ENCODE measurements at regions not wholly inside any gene's neighbourhood (a gene's known extent, or its start where the extent isn't known, plus 50 kb on each side); places are given as distances from the start of the nearest gene placed in this dataset.
"Not testable (repeated sequence)": the region's sequence is repeated elsewhere in the genome, so short reads cannot be mapped to it uniquely, and the experiment has no call there.

GRCh38 chr11:122405547-122406341, 249.8 kb upstream of the UBASH3B start:
- Histone ChIP-seq H3K27me3 (ENCODE audit: control insufficient read depth in 2 of 2, insufficient read depth in 2 of 2, low read length in 2 of 2) (no peaks in the 10 kb centered on the region), H3K27ac (ENCODE audit: low read depth in 2 of 2, low read length in 2 of 2) (no peak overlapping the region), H3K9ac (ENCODE audit: low read depth in 1 of 2, low read length in 2 of 2) (no peak overlapping the region), H3K9me3 (ENCODE audit: control insufficient read depth in 2 of 2, low read length in 2 of 2) (no peaks in the 10 kb centered on the region), H3K36me3 (ENCODE audit: control insufficient read depth in 2 of 2, insufficient read depth in 2 of 2, low read length in 2 of 2) (no peaks in the 10 kb centered on the region), H3K4me3 (ENCODE audit: low read length in 2 of 2) (no peak overlapping the region), H3K4me1 (ENCODE audit: control insufficient read depth in 2 of 2, insufficient read depth in 2 of 2, low read length in 2 of 2) (no peaks in the 10 kb centered on the region)

GRCh38 chr11:122404571-122404970, 251.0 kb upstream of the UBASH3B start:
- H3K27ac ChIP-seq (ENCODE audit: low read depth in 2 of 2, low read length in 2 of 2) = no peak overlapping the region
- no peak overlapping the region for H3K9ac ChIP-seq (ENCODE audit: low read depth in 1 of 2, low read length in 2 of 2)
- H3K4me1 ChIP-seq (ENCODE audit: control insufficient read depth in 2 of 2, insufficient read depth in 2 of 2, low read length in 2 of 2) = no peaks in the 10 kb centered on the region
- H3K4me3 ChIP-seq (ENCODE audit: low read length in 2 of 2) = no peak overlapping the region
- no peaks in the 10 kb centered on the region for H3K36me3 ChIP-seq (ENCODE audit: control insufficient read depth in 2 of 2, insufficient read depth in 2 of 2, low read length in 2 of 2)
- H3K27me3 ChIP-seq (ENCODE audit: control insufficient read depth in 2 of 2, insufficient read depth in 2 of 2, low read length in 2 of 2) = no peaks in the 10 kb centered on the region
- no peaks in the 10 kb centered on the region for H3K9me3 ChIP-seq (ENCODE audit: control insufficient read depth in 2 of 2, low read length in 2 of 2)

- not testable (repeated sequence) for H3K4me1 ChIP-seq (ENCODE audit: control insufficient read depth in 2 of 2, insufficient read depth in 2 of 2, low read length in 2 of 2); H3K27me3 ChIP-seq (ENCODE audit: control insufficient read depth in 2 of 2, insufficient read depth in 2 of 2, low read length in 2 of 2); H3K4me3 ChIP-seq (ENCODE audit: low read length in 2 of 2); H3K9ac ChIP-seq (ENCODE audit: low read depth in 1 of 2, low read length in 2 of 2); H3K9me3 ChIP-seq (ENCODE audit: control insufficient read depth in 2 of 2, low read length in 2 of 2); H3K27ac ChIP-seq (ENCODE audit: low read depth in 2 of 2, low read length in 2 of 2); H3K36me3 ChIP-seq (ENCODE audit: control insufficient read depth in 2 of 2, insufficient read depth in 2 of 2, low read length in 2 of 2)
These were observed 253.9 kb upstream of the UBASH3B start for GRCh38 chr11:122401581-122401980.

- H3K36me3 ChIP-seq (ENCODE audit: control insufficient read depth in 2 of 2, insufficient read depth in 2 of 2, low read length in 2 of 2) = no peaks in the 10 kb centered on the region
- H3K27me3 ChIP-seq (ENCODE audit: control insufficient read depth in 2 of 2, insufficient read depth in 2 of 2, low read length in 2 of 2) = no peaks in the 10 kb centered on the region
- H3K9me3 ChIP-seq (ENCODE audit: control insufficient read depth in 2 of 2, low read length in 2 of 2) = no peaks in the 10 kb centered on the region
- no peak overlapping the region for H3K4me3 ChIP-seq (ENCODE audit: low read length in 2 of 2)
- no peaks in the 10 kb centered on the region for H3K4me1 ChIP-seq (ENCODE audit: control insufficient read depth in 2 of 2, insufficient read depth in 2 of 2, low read length in 2 of 2)
- H3K9ac ChIP-seq (ENCODE audit: low read depth in 1 of 2, low read length in 2 of 2) = no peak overlapping the region
- no peak overlapping the region for H3K27ac ChIP-seq (ENCODE audit: low read depth in 2 of 2, low read length in 2 of 2)
These were observed 256.1 kb upstream of the UBASH3B start for GRCh38 chr11:122399375-122399774.

- Histone ChIP-seq H3K27me3 (ENCODE audit: control insufficient read depth in 2 of 2, insufficient read depth in 2 of 2, low read length in 2 of 2) (no peaks in the 10 kb centered on the region), H3K27ac (ENCODE audit: low read depth in 2 of 2, low read length in 2 of 2) (no peak overlapping the region), H3K9ac (ENCODE audit: low read depth in 1 of 2, low read length in 2 of 2) (no peak overlapping the region), H3K4me1 (ENCODE audit: control insufficient read depth in 2 of 2, insufficient read depth in 2 of 2, low read length in 2 of 2) (no peaks in the 10 kb centered on the region), H3K4me3 (ENCODE audit: low read length in 2 of 2) (no peak overlapping the region), H3K36me3 (ENCODE audit: control insufficient read depth in 2 of 2, insufficient read depth in 2 of 2, low read length in 2 of 2) (no peaks in the 10 kb centered on the region), H3K9me3 (ENCODE audit: control insufficient read depth in 2 of 2, low read length in 2 of 2) (no peaks in the 10 kb centered on the region)
These were observed 256.7 kb upstream of the UBASH3B start for GRCh38 chr11:122398851-122399250.

GRCh38 chr11:122398167-122398566, 257.4 kb upstream of the UBASH3B start:
- no peaks in the 10 kb centered on the region for H3K36me3 ChIP-seq (ENCODE audit: control insufficient read depth in 2 of 2, insufficient read depth in 2 of 2, low read length in 2 of 2)
- H3K9ac ChIP-seq (ENCODE audit: low read depth in 1 of 2, low read length in 2 of 2) = no peak overlapping the region
- H3K4me3 ChIP-seq (ENCODE audit: low read length in 2 of 2) = no peak overlapping the region
- H3K4me1 ChIP-seq (ENCODE audit: control insufficient read depth in 2 of 2, insufficient read depth in 2 of 2, low read length in 2 of 2) = no peaks in the 10 kb centered on the region
- no peaks in the 10 kb centered on the region for H3K9me3 ChIP-seq (ENCODE audit: control insufficient read depth in 2 of 2, low read length in 2 of 2)
- no peaks in the 10 kb centered on the region for H3K27me3 ChIP-seq (ENCODE audit: control insufficient read depth in 2 of 2, insufficient read depth in 2 of 2, low read length in 2 of 2)
- H3K27ac ChIP-seq (ENCODE audit: low read depth in 2 of 2, low read length in 2 of 2) = no peak overlapping the region

GRCh38 chr11:122395282-122395681, 260.2 kb upstream of the UBASH3B start:
- Histone ChIP-seq H3K9me3 (ENCODE audit: control insufficient read depth in 2 of 2, low read length in 2 of 2) (no peaks in the 10 kb centered on the region), H3K4me1 (ENCODE audit: control insufficient read depth in 2 of 2, insufficient read depth in 2 of 2, low read length in 2 of 2) (no peaks in the 10 kb centered on the region), H3K36me3 (ENCODE audit: control insufficient read depth in 2 of 2, insufficient read depth in 2 of 2, low read length in 2 of 2) (no peaks in the 10 kb centered on the region), H3K27ac (ENCODE audit: low read depth in 2 of 2, low read length in 2 of 2) (no peak overlapping the region), H3K4me3 (ENCODE audit: low read length in 2 of 2) (no peak overlapping the region), H3K9ac (ENCODE audit: low read depth in 1 of 2, low read length in 2 of 2) (no peak overlapping the region), H3K27me3 (ENCODE audit: control insufficient read depth in 2 of 2, insufficient read depth in 2 of 2, low read length in 2 of 2) (no peaks in the 10 kb centered on the region)

GRCh38 chr11:122394313-122394712, 261.2 kb upstream of the UBASH3B start:
- H3K4me3 ChIP-seq (ENCODE audit: low read length in 2 of 2) = no peak overlapping the region
- no peaks in the 10 kb centered on the region for H3K27me3 ChIP-seq (ENCODE audit: control insufficient read depth in 2 of 2, insufficient read depth in 2 of 2, low read length in 2 of 2)
- H3K4me1 ChIP-seq (ENCODE audit: control insufficient read depth in 2 of 2, insufficient read depth in 2 of 2, low read length in 2 of 2) = no peaks in the 10 kb centered on the region
- H3K9me3 ChIP-seq (ENCODE audit: control insufficient read depth in 2 of 2, low read length in 2 of 2) = no peaks in the 10 kb centered on the region
- no peak overlapping the region for H3K9ac ChIP-seq (ENCODE audit: low read depth in 1 of 2, low read length in 2 of 2)
- no peak overlapping the region for H3K27ac ChIP-seq (ENCODE audit: low read depth in 2 of 2, low read length in 2 of 2)
- no peaks in the 10 kb centered on the region for H3K36me3 ChIP-seq (ENCODE audit: control insufficient read depth in 2 of 2, insufficient read depth in 2 of 2, low read length in 2 of 2)

- Histone ChIP-seq H3K36me3 (ENCODE audit: control insufficient read depth in 2 of 2, insufficient read depth in 2 of 2, low read length in 2 of 2) (no peaks in the 10 kb centered on the region), H3K9me3 (ENCODE audit: control insufficient read depth in 2 of 2, low read length in 2 of 2) (no peaks in the 10 kb centered on the region), H3K27me3 (ENCODE audit: control insufficient read depth in 2 of 2, insufficient read depth in 2 of 2, low read length in 2 of 2) (no peaks in the 10 kb centered on the region), H3K27ac (ENCODE audit: low read depth in 2 of 2, low read length in 2 of 2) (no peak overlapping the region), H3K9ac (ENCODE audit: low read depth in 1 of 2, low read length in 2 of 2) (no peak overlapping the region), H3K4me1 (ENCODE audit: control insufficient read depth in 2 of 2, insufficient read depth in 2 of 2, low read length in 2 of 2) (no peaks in the 10 kb centered on the region), H3K4me3 (ENCODE audit: low read length in 2 of 2) (no peak overlapping the region)
These were observed 262.2 kb upstream of the UBASH3B start for GRCh38 chr11:122393209-122393860.

- no peaks in the 10 kb centered on the region for H3K36me3 ChIP-seq (ENCODE audit: control insufficient read depth in 2 of 2, insufficient read depth in 2 of 2, low read length in 2 of 2)
- no peak overlapping the region for H3K4me3 ChIP-seq (ENCODE audit: low read length in 2 of 2)
- no peak overlapping the region for H3K27ac ChIP-seq (ENCODE audit: low read depth in 2 of 2, low read length in 2 of 2)
- H3K4me1 ChIP-seq (ENCODE audit: control insufficient read depth in 2 of 2, insufficient read depth in 2 of 2, low read length in 2 of 2) = no peaks in the 10 kb centered on the region
- H3K9me3 ChIP-seq (ENCODE audit: control insufficient read depth in 2 of 2, low read length in 2 of 2) = no peaks in the 10 kb centered on the region
- no peaks in the 10 kb centered on the region for H3K27me3 ChIP-seq (ENCODE audit: control insufficient read depth in 2 of 2, insufficient read depth in 2 of 2, low read length in 2 of 2)
- no peak overlapping the region for H3K9ac ChIP-seq (ENCODE audit: low read depth in 1 of 2, low read length in 2 of 2)
These were observed 263.0 kb upstream of the UBASH3B start for GRCh38 chr11:122392508-122392907.

Data from mucosa of rectum (tissue), 2 donors.